22Rv1 (cell line): ENCODE measurements at regions not wholly inside any gene's neighbourhood (a gene's known extent, or its start where the extent isn't known, plus 50 kb on each side); places are given as distances from the start of the nearest gene placed in this dataset.

Experiments used
- H3K27ac ChIP-seq: fragments of 450-650 bp; 2 replicates; pipeline ENCODE4 v1.5.1; 2017
- ZFX ChIP-seq: fragments of 450-650 bp; IDR thresholded peaks from 2 replicates; pipeline ENCODE4 v1.6.1; 2017; ENCODE audit warnings: antibody characterized with exemption, borderline replicate concordance
- TF ChIP-seq, protein P1 (sequence below): fragments of 450-650 bp; IDR thresholded peaks from 2 replicates; pipeline ENCODE4 v1.5.1; 2017; ENCODE audit warnings: mild to moderate bottlenecking

DNA sequence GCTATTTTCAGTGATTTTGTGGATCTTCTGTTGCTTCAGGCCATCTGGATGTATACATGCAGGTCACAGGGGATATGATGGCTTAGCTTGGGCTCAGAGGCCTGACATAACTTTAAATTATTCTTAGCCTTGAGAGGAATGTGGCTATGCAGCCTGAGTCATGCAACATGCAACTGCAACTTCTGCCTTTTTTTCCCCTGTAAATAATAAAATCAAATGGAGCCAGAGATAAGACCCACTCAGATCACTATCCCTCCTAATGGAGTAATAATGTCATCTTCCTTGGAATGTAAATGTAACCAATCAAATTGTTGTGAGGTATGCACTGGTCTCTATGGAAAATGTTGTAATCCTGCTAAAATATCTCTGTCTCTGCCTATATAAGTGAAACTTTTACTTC is 54.9 kb downstream of the MAGEB17 start:
- TF ChIP-seq, protein P1, sequence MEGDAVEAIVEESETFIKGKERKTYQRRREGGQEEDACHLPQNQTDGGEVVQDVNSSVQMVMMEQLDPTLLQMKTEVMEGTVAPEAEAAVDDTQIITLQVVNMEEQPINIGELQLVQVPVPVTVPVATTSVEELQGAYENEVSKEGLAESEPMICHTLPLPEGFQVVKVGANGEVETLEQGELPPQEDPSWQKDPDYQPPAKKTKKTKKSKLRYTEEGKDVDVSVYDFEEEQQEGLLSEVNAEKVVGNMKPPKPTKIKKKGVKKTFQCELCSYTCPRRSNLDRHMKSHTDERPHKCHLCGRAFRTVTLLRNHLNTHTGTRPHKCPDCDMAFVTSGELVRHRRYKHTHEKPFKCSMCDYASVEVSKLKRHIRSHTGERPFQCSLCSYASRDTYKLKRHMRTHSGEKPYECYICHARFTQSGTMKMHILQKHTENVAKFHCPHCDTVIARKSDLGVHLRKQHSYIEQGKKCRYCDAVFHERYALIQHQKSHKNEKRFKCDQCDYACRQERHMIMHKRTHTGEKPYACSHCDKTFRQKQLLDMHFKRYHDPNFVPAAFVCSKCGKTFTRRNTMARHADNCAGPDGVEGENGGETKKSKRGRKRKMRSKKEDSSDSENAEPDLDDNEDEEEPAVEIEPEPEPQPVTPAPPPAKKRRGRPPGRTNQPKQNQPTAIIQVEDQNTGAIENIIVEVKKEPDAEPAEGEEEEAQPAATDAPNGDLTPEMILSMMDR, result no peak
- TF ChIP-seq ZFX, result no peak

DNA sequence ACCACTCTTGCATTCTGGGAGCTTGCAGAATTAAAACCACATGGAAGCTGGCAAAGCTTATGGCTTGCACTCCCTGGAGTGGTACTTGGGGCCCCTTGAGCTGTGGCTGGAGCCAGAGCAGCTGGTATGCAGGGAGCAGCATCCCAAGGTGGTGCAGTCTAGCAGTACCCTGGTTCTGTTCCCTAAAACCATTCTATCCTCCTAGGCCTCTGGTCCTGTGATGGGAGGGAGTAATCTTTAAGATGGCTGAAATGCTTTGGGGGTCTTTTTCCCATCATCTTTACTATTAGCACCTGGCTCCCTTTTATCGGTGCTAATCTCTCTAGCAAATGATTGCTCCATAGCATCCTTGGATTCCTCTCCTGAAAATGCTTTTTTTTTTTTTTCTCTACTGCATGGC is 56.1 kb downstream of the MAGEB17 start:
- no peak overlapping the region for H3K27ac ChIP-seq
- TF ChIP-seq, protein P1, result no peak
- no peak for TF ChIP-seq ZFX

More for the DNA sequence above, 54.9 kb downstream of the MAGEB17 start:
- H3K27ac ChIP-seq, result no peak overlapping the region

DNA sequence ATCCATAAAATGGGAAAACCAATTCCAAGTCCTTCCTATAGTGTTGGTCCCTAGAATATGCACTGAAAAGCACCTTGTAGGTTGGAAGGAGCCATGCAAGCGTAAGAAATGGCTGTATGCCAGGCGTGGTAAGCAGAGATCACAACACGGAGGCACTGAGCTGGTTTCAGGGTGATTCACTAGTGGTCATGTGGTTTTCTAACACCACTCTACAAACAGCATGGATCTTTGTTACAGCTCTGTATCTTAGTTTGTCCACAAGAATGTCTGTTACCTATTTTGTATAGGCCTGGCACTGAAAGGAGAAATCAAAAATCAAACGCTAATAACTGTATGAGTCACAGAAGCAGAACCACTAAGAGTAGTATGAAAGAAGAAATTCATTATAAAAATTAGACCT is 71.9 kb downstream of the MAGEB17 start:
- H3K27ac ChIP-seq, result no peak overlapping the region
- TF ChIP-seq, protein P1, result no peak
- no peak for TF ChIP-seq ZFX

DNA sequence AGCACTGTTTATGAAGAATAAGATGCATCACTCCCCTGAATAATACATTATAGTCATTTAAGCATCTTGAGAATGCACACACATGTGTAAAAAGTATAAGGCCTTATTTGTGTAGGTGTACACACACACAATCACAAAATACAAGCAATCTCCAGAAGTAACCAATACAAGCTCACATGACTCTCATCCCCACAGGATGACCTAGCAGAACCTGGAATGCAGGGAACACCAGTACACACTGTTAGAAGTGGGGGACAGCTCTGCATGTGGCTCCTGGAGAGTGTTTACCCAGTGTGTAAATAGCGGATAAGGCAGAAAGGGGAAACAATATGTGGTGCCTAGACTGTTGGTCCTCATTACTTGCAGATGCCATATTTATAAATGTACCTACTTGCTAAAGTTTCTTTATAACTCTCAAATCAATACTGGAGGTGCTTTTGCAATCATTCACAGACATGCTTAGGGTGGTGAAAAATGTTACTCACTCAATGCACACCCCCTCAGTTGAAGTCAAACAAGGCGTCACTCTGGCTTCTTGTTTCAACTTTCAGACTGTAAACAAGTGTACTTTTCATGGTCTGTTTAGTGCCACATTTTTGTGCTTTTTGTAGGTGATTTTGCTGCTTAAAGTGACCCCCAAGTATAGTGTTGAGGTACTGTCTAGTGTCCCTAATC is 73.1 kb downstream of the MAGEB17 start:
- TF ChIP-seq, protein P1, result no peak
- TF ChIP-seq ZFX, result no peak
- no peak overlapping the region for H3K27ac ChIP-seq

DNA sequence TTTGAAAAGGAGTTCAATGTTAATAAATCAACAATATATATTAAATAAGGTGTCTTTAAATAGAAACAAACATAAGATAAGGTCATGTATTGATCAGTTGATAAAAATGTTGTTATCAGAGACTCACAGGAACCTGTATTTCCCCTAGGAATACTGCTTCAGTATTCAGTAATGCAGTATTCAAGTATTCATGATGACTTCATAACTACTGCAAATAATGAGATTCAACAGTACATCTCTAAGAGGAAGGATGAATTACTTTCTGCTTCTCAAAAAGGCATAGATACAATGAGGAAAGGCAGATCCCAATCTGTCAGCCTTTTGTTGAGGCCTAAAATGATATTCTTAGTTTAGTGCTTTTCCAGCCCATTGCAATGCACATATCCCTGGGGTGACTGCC is 73.7 kb downstream of the MAGEB17 start:
- H3K27ac ChIP-seq, result no peak overlapping the region
- TF ChIP-seq, protein P1, result no peak
- TF ChIP-seq ZFX, result no peak

DNA sequence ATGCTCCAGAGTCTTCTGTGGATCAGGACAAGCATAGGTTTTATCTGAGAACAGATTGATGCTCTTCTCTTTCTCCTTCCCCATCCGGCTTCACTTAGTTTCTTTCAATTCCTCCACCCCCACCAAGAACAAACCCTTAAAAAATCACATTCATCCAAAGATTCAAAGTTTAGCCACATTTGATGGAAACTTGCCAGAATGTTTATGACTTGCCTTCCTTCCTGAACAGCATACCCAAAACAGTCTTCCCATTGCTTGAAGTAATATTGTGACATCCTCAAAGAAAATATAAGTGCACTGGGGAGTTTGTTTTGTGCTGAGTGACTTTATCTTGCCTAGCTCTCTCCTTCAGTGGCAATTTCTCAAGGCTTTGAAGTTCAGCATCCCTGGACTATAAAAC is 83.0 kb downstream of the MAGEB17 start:
- TF ChIP-seq, protein P1, result no peak
- TF ChIP-seq ZFX, result no peak
- no peak overlapping the region for H3K27ac ChIP-seq

DNA sequence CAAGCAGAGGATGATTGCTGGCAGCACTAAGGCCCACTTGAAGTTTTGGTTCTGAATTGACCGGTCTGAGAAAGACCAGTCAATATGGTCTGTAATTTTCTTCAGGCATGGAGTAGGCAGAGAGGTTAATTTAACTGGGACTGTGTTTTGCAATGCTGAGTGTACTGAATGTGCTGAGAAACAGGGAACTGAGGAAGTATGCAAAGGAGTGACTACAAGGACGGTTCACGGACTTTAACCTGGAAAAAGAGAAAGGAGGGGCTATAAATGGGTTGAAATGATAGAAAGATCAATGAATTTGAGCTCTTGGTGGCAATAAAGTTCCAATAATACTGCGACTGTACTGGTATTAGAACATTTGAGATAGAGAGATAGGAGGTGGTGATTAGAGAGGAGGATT is 84.5 kb downstream of the MAGEB17 start:
- no peak overlapping the region for H3K27ac ChIP-seq
- no peak for TF ChIP-seq ZFX
- TF ChIP-seq, protein P1, result no peak
